Activated naive CD4-positive, alpha-beta T cell (primary cell): ENCODE measurements at regions not wholly inside any gene's neighbourhood (a gene's known extent, or its start where the extent isn't known, plus 50 kb on each side); places are given as distances from the start of the nearest gene placed in this dataset.

Experiments
- DNase-seq, 4 experiments: peaks; one replicate each; lab custom pipeline; 2025; lab: John Stamatoyannopoulos, UW

GRCh38 chr5:82397741-82398320, 119.7 kb upstream of the RPS23 start:
- no peak for DNase-seq

DNA sequence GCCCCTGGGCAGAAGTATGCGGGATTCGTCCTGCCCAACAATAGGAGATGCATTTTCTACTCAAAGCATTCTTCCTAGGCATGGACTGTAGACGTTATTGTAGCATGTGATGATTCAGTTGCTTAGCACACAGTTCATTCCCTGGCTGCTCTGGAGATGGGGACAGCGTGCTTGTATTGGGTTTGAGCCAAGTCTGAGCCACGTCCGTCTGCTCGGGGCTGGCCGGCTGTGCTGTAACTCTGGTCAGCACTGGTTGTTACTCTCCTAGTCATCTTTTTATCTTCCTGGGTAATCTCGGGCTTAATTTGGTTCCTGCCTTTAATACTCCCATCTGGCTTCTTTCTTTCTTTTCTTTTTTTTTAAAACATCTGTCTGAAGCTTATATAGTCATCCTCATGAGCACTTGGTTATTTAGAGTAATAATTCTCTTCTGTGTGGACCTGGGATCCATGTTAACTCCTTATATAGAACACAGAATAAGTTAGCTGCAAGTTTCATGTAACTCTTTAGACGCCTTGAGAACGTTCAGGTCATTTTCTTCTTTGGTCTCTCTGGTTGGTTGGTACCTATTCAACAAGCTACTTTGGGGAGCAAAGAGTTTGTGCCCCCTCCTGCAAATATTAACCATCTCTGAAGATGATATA, 118.8 kb upstream of the RPS23 start:
- no peak for DNase-seq

DNA sequence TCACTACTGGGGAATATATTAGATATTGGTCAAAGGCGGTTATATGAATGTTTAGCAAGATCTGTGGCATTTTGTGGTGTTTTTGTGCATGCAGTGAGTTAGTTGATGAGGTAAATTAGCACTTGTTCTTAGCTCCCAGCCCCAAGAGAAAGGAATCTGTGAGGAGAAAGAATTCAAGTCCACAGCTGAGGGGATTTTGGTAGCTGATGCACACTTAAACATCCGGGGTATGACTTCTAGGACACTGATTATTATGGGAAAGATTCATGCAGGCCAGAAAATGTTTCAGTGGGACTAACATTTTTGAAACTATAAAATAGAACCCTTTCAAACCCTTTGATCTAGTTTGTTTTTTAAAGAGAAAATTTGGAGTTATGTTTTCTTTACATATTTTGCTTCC, 118.2 kb upstream of the RPS23 start:
- DNase-seq: no peak

- no peak for DNase-seq
These were observed 115.8 kb upstream of the RPS23 start for GRCh38 chr5:82393951-82394350.

DNA sequence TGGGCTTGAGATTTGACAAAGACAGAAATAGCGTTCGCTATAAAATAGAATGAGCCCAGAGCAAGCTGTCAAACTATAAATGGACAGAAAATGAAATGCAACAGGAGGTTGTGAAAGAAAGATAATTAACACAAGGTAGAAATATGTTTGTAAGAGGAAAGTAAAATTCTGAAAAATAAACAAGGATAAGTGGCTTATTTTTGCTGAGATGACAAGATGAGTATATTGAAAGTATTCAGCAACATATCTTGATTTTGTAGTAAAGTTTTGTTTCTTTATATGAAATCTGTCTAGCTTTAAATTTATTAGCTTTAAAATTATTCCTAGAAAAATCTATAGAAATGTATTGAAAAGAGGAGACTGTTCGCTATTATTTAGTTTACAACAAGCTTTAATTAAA, 111.9 kb upstream of the RPS23 start:
- no peak for DNase-seq

GRCh38 chr5:82389347-82389746, 111.2 kb upstream of the RPS23 start:
- no peak for DNase-seq

- DNase-seq: no peak
These were observed 110.0 kb upstream of the RPS23 start for GRCh38 chr5:82388181-82388580.

GRCh38 chr5:82387819-82388166, 109.6 kb upstream of the RPS23 start:
- DNase-seq: no peak

GRCh38 chr5:82387001-82387818, 109.1 kb upstream of the RPS23 start:
- no peak for DNase-seq

- no peak for DNase-seq
These were observed 108.4 kb upstream of the RPS23 start for GRCh38 chr5:82386576-82386975.

DNA sequence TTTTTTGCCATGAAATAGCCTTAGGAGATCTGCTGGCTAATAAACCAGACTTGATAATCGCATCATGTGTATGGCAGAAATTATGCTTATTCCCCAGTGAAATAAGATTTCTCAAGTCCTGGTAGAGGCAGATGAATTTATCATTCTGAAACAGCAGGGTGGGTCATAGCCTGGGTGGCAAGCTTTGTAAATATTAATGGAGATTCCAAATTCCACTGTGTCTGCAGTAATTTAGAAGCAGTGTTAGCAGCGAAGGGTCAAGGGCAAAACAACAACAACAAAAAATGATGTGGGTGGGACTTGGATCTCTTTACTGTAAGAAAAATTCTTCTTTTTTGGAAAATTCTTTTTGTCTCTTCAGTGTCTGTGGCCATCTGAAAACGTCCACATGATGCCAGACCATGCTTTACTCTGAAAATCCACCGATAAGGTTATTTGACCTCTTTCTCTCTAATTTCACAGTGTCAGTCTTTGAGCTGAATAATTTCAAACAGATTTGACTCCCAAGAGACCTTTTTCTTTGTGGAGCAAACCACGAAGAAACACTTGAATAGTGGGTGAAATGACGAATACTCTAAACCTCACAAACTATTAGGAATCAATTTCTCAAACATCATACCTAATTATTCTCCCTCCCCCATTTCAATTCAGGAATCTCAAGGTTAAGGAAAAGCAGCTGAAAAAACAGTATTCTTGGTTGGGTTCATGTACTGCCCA, 106.0 kb upstream of the RPS23 start:
- no peak for DNase-seq

DNA sequence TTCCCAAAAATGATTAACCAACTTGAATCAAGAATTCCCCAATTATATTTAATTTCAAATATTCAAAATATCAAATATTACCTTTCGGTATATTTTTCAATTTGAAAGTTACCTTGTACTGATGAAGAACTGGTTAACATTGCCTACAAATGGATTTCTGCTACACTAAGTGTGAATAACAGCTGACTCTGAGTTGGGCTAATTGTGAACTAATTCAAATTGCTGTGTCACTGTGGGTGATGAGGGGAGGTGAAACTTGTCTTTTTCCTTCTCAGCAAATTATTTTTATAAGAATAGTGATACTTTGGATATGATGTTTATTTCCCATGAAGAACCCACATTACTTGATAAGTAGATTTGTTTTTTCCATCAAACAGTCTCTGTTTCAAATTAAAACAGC, 103.4 kb upstream of the RPS23 start:
- DNase-seq: no peak

DNA sequence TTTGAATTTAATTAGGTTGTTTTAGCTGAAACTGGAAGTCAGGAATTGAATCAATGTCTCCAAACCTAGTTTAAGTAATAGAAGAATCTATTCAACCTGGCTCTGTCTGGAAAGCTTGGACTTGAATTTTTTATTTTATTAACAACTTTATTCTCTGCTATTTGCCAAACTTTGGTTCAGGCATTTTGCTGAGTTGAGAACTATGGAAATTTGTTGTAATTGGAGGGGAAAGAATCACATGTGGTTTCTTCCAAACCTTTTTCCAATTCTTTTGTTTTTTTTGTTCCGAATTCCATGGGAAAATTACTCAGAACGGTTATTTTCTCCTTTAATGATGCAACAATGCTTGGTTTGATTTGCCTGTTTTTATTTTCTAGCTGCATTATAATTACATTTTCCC, 98.2 kb upstream of the RPS23 start:
- DNase-seq: no peak

- no peak for DNase-seq
These were observed 97.5 kb upstream of the RPS23 start for GRCh38 chr5:82375488-82376244.

DNA sequence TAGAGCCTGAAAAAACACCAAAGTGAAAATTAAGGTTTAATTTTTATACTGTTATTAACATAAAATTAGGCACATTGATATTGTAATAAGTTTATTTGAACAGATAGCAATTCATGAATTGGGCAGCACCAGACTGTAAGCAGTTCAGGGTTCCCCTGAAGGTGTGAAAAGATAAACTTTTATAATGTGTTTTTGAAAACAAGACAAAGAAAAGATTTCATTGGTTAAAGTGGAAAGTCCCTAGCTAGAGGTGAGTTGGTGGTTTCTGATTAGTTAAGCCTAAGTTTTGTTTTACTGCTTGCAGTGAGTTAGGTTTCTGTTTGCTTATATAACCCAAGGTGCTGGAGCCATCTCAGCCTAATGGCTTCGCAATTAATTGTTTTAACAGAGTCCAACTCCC, 96.5 kb upstream of the RPS23 start:
- no peak for DNase-seq

GRCh38 chr5:82367930-82368329, 89.8 kb upstream of the RPS23 start:
- DNase-seq: no peak

- no peak for DNase-seq
These were observed 87.6 kb upstream of the RPS23 start for GRCh38 chr5:82365744-82366228.

DNA sequence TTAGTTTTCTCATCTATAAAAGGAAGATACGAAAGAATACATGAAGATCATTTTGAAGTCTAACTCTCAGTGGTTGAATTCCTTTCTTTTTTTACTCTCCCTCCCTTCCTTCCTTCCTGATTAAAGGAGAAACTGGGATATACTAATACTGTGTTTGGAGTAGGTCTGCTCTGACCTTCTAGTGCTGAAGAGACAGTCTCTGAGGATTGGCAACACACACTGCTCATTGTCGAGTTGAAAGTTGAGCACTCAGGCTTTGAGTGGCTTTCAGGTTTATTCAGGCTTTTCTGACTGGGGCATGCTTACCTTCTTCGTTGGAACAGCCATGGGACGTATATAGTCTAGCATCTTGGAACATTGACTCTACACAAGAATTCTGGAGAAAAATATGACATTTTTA, 86.9 kb upstream of the RPS23 start:
- no peak for DNase-seq

GRCh38 chr5:82364497-82364896, 86.3 kb upstream of the RPS23 start:
- no peak for DNase-seq

DNA sequence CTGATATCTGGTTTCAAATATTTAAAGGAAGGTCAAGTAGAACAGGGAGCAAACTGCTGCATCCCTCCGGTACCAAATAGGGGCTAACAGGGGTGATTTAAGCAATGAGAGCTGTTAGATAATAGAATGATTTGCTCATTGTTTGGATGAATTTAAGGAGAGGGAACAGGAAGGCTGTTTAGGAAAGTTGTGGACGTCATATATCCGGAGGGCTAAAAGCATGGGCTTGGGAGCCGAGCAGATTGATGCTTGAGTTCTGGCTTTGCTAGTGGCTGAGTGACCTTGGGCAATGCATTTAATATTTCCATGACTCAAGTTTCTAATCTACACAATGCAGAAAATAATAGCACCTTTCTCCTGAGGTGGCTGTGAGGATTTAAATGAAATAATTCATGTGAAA, 85.4 kb upstream of the RPS23 start:
- no peak for DNase-seq

- no peak for DNase-seq
These were observed 84.5 kb upstream of the RPS23 start for GRCh38 chr5:82362636-82363035.

GRCh38 chr5:82360022-82360421, 81.9 kb upstream of the RPS23 start:
- no peak for DNase-seq
